Smooth muscle cell (in vitro differentiated cells): ENCODE measurements at regions not wholly inside any gene's neighbourhood (a gene's known extent, or its start where the extent isn't known, plus 50 kb on each side); places are given as distances from the start of the nearest gene placed in this dataset.

Experiments
- DNase-seq: peaks from one replicate; lab custom pipeline; 2025; ENCODE audit not compliant: unreplicated experiment; lab: John Stamatoyannopoulos, UW
- H2AFZ ChIP-seq: fragments of 200-600 bp; sonication (generic); 2 replicates; pipeline ENCODE4 v1.6.0; 2016; ENCODE audit warnings: antibody characterized with exemption, low read depth, mild to moderate bottlenecking
- H3F3A ChIP-seq: fragments of 200-600 bp; sonication (generic); 2 replicates; pipeline ENCODE4 v1.6.0; 2017; ENCODE audit warnings: antibody characterized with exemption, low read depth
- H3K27ac ChIP-seq: fragments of 200-600 bp; sonication (generic); 2 replicates; pipeline ENCODE4 v1.5.1; 2016; ENCODE audit warnings: low read depth, mild to moderate bottlenecking
- H3K27me3 ChIP-seq: fragments of 200-600 bp; sonication (generic); 2 replicates; pipeline ENCODE4 v1.6.1; 2016; ENCODE audit warnings: low read depth, mild to moderate bottlenecking
- H3K36me3 ChIP-seq: fragments of 200-600 bp; sonication (generic); 2 replicates; pipeline ENCODE4 v1.5.1; 2016; ENCODE audit warnings: low read depth
- H3K4me1 ChIP-seq: fragments of 200-600 bp; sonication (generic); 2 replicates; pipeline ENCODE4 v1.5.1; 2016; ENCODE audit warnings: low read depth
- H3K4me2 ChIP-seq: fragments of 200-600 bp; sonication (generic); 2 replicates; pipeline ENCODE4 v1.6.0; 2016; ENCODE audit warnings: mild to moderate bottlenecking
- H3K4me3 ChIP-seq: fragments of 200-600 bp; sonication (generic); 2 replicates; pipeline ENCODE4 v1.5.1; 2016; ENCODE audit warnings: mild to moderate bottlenecking
- H3K79me2 ChIP-seq: fragments of 200-600 bp; sonication (generic); 2 replicates; pipeline ENCODE4 v1.6.0; 2016; ENCODE audit warnings: low read depth, mild to moderate bottlenecking
- H3K9ac ChIP-seq: fragments of 200-600 bp; sonication (generic); 2 replicates; pipeline ENCODE4 v1.6.0; 2016; ENCODE audit warnings: low read depth
- H3K9me3 ChIP-seq: fragments of 200-600 bp; sonication (generic); replicated peaks from 2 replicates; pipeline ENCODE4 v1.5.1; 2016; ENCODE audit warnings: low read depth
- H4K20me1 ChIP-seq: fragments of 200-600 bp; sonication (generic); 2 replicates; pipeline ENCODE4 v1.6.0; 2016; ENCODE audit warnings: low read depth
- WGBS: methylation state at CpG from one replicate; pipeline ENCODE4 v1.1.7; 2016; ENCODE audit warnings: low lambda C conversion rate; 5-methylcytosine and 5-hydroxymethylcytosine counted together
- TF ChIP-seq, protein P1 (sequence below): fragments of 200-600 bp; sonication (generic); IDR thresholded peaks from 2 replicates; pipeline ENCODE4 v1.5.1; 2017; ENCODE audit warnings: borderline replicate concordance, mild to moderate bottlenecking, antibody characterized with exemption; ENCODE audit not compliant: insufficient read depth, poor library complexity, severe bottlenecking

DNA sequence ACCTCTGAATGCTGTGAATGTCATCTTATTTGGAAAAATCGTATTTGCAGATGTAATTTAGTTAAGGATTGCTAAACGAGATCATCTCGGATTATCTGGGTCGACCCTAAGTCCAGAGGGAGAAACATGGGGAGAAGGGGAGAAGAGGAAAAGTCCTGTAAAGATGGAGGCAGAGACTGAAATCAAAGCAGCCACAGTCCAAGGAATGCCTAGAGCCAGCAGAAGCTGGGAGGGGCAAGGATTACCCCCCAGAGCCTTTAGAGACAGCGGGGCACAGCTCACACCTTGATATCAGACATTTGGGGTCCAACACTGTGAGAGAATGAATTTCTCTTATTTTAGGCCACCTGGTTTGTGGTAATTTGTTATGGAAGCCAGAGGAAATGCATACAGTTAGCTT is 104.9 kb upstream of the YPEL5 start:
- H3K36me3 ChIP-seq, result no peaks in the 10 kb centered on the region
- no peak overlapping the region for H2AFZ ChIP-seq
- DNase-seq, result no peak
- H3K4me3 ChIP-seq, result no peak overlapping the region
- TF ChIP-seq, protein P1, sequence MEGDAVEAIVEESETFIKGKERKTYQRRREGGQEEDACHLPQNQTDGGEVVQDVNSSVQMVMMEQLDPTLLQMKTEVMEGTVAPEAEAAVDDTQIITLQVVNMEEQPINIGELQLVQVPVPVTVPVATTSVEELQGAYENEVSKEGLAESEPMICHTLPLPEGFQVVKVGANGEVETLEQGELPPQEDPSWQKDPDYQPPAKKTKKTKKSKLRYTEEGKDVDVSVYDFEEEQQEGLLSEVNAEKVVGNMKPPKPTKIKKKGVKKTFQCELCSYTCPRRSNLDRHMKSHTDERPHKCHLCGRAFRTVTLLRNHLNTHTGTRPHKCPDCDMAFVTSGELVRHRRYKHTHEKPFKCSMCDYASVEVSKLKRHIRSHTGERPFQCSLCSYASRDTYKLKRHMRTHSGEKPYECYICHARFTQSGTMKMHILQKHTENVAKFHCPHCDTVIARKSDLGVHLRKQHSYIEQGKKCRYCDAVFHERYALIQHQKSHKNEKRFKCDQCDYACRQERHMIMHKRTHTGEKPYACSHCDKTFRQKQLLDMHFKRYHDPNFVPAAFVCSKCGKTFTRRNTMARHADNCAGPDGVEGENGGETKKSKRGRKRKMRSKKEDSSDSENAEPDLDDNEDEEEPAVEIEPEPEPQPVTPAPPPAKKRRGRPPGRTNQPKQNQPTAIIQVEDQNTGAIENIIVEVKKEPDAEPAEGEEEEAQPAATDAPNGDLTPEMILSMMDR, result no peak
- H3K79me2 ChIP-seq, result no peaks in the 10 kb centered on the region
- H3K4me2 ChIP-seq, result no peak overlapping the region
- no peak overlapping the region for H3K9ac ChIP-seq
- WGBS, result 81% methylated on average over 5 of the region's 5 CpGs
- no peaks in the 10 kb centered on the region for H3K9me3 ChIP-seq
- no peaks in the 10 kb centered on the region for H4K20me1 ChIP-seq
- no peaks in the 10 kb centered on the region for H3K4me1 ChIP-seq
- H3K27me3 ChIP-seq, result no peaks in the 10 kb centered on the region
- H3F3A ChIP-seq, result no peaks in the 10 kb centered on the region
- no peak overlapping the region for H3K27ac ChIP-seq

DNA sequence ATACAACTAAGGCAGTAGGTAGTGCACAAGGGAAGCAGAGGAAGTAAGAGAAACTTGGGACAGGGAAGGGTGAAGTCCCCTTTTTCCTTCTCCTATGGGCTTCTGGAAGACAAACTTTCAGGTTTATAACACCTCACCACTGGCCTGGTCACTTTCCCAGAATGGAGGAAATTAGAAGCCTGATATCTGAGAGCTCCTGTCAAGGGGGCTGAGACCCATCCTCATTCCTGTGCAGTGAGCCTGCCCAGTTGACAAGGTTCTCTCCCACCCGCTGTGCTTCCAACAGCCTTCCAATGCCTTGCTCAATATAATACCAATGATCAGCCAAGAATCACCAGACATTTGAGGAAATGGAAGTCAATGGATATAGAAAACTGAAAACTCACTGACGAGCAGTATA is 100.4 kb upstream of the YPEL5 start:
- Histone ChIP-seq H2AFZ (no peak overlapping the region), H4K20me1 (no peaks in the 10 kb centered on the region), H3K4me1 (no peaks in the 10 kb centered on the region), H3K79me2 (no peaks in the 10 kb centered on the region), H3K9ac (no peak overlapping the region), H3K36me3 (no peaks in the 10 kb centered on the region), H3K27me3 (no peaks in the 10 kb centered on the region), H3K4me3 (no peak overlapping the region), H3F3A (no peaks in the 10 kb centered on the region), H3K27ac (no peak overlapping the region), H3K4me2 (no peak overlapping the region), H3K9me3 (no peaks in the 10 kb centered on the region)
- TF ChIP-seq, protein P1, result no peak
- WGBS, result 92% methylated on average over 2 of the region's 2 CpGs
- no peak for DNase-seq

DNA sequence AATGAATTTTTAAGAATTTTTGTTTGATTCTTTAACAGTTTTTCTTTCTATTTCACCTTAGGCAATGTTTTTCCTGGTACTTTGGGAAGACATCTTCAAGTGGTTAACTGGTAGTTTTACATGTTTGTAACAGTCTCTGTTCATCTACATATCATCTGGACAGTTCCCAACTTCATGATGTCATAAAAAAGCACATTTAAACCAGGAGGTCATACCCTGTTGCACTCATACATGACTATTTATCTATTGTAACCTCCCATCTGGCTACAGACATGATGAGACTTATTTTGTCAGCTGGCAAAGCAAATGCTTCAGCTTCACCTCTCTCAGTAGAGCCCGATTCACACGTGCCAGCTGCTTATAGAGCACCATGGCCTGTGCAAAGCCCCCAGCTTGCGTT is 99.8 kb upstream of the YPEL5 start:
- no peak for DNase-seq
- Histone ChIP-seq H3K79me2 (no peaks in the 10 kb centered on the region), H3K9me3 (no peaks in the 10 kb centered on the region), H2AFZ (no peak overlapping the region), H3K9ac (no peak overlapping the region), H3F3A (no peaks in the 10 kb centered on the region), H3K27me3 (no peaks in the 10 kb centered on the region), H3K4me1 (no peaks in the 10 kb centered on the region), H3K4me3 (no peak overlapping the region), H3K36me3 (no peaks in the 10 kb centered on the region), H4K20me1 (no peaks in the 10 kb centered on the region), H3K4me2 (no peak overlapping the region), H3K27ac (no peak overlapping the region)
- 94% methylated on average over 3 of the region's 3 CpGs for WGBS
- TF ChIP-seq, protein P1, result no peak

DNA sequence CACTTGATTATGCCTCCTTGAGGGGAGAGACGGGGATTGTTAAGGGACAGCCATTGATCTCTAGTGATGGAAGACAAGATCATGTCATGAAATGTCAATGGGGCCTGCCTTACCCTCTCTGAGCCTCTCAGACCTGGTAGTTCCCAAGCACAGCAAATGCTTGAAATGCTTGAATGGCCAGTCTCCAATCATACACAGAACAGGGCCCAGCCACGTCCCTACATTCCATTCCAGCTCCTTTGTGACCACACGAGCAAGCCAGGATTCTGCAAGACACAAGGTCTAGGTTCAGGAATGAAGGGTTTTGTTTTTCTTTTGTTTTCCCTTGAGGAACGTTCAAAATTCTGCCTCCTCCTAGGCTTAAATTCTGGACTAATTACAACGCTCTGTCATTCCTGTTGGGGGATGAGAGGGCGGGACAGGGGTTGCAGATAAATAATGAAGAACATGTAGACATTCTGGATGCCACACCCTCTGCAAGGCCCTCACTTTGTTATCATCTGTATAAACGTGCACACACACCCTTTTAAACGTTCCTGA is 98.1 kb upstream of the YPEL5 start:
- Histone ChIP-seq H2AFZ (no peak overlapping the region), H3K9ac (no peak overlapping the region), H3K79me2 (no peaks in the 10 kb centered on the region), H3K4me3 (no peak overlapping the region), H3K36me3 (no peaks in the 10 kb centered on the region), H4K20me1 (no peaks in the 10 kb centered on the region), H3K27ac (no peak overlapping the region), H3K27me3 (no peaks in the 10 kb centered on the region), H3K4me2 (no peak overlapping the region), H3K9me3 (no peaks in the 10 kb centered on the region), H3F3A (no peaks in the 10 kb centered on the region), H3K4me1 (no peaks in the 10 kb centered on the region)
- 65% methylated on average over 8 of the region's 8 CpGs for WGBS
- TF ChIP-seq, protein P1, result no peak
- no peak for DNase-seq
